ENCODE measurements at regions not wholly inside any gene's neighbourhood (a gene's known extent, or its start where the extent isn't known, plus 50 kb on each side); places are given as distances from the start of the nearest gene placed in this dataset.

- Histone ChIP-seq H3K9me3 (ENCODE audit: severe bottlenecking) (no peaks in the 10 kb centered on the region), H3K4me1 (ENCODE audit: insufficient read depth, poor library complexity, severe bottlenecking) (peaks cover 13% of the 10 kb centered on the region), H3K36me3 (ENCODE audit: low read depth) (no peaks in the 10 kb centered on the region), H3K4me3 (ENCODE audit: severe bottlenecking) (no peak overlapping the region), H3K27me3 (ENCODE audit: insufficient read depth, poor library complexity, severe bottlenecking) (no peaks in the 10 kb centered on the region), H3K27ac (ENCODE audit: poor library complexity, severe bottlenecking) (no peak overlapping the region)
- DNase-seq (ENCODE audit: low spot score): no peak
- TF ChIP-seq, protein P1, sequence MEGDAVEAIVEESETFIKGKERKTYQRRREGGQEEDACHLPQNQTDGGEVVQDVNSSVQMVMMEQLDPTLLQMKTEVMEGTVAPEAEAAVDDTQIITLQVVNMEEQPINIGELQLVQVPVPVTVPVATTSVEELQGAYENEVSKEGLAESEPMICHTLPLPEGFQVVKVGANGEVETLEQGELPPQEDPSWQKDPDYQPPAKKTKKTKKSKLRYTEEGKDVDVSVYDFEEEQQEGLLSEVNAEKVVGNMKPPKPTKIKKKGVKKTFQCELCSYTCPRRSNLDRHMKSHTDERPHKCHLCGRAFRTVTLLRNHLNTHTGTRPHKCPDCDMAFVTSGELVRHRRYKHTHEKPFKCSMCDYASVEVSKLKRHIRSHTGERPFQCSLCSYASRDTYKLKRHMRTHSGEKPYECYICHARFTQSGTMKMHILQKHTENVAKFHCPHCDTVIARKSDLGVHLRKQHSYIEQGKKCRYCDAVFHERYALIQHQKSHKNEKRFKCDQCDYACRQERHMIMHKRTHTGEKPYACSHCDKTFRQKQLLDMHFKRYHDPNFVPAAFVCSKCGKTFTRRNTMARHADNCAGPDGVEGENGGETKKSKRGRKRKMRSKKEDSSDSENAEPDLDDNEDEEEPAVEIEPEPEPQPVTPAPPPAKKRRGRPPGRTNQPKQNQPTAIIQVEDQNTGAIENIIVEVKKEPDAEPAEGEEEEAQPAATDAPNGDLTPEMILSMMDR (IDR thresholded peaks at IDR 0.05; ENCODE audit: poor library complexity, severe bottlenecking): no peak
- no peak for ATAC-seq (ENCODE audit: low read depth)
Measured at GRCh38 chr10:78945838-78946237, 122.9 kb upstream of the ZMIZ1 start.

DNA sequence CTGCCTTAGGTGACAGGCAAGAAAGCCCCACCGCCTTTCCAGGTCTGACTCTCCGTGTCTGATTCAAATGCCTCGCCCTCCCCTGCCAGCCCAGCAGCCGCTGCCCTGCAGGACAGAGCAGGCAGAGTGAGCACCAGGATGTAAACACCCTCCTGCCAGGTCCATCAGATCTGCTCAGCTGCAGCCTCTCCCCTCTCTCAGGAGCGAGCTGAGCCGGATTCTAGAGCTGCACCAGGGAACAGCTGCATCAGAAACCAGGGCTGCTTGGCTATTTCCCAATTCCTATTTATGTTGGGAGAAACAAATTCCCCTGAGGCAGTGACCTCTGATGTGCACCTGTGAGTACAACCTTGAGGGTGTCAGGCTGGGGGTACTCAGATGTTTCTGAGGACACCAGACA, 121.5 kb upstream of the ZMIZ1 start:
- Histone ChIP-seq H3K27me3 (ENCODE audit: insufficient read depth, poor library complexity, severe bottlenecking) (no peaks in the 10 kb centered on the region), H3K9me3 (ENCODE audit: severe bottlenecking) (no peaks in the 10 kb centered on the region), H3K27ac (ENCODE audit: poor library complexity, severe bottlenecking) (no peak overlapping the region), H3K4me1 (ENCODE audit: insufficient read depth, poor library complexity, severe bottlenecking) (peaks cover 21% of the 10 kb centered on the region), H3K4me3 (ENCODE audit: severe bottlenecking) (no peak overlapping the region), H3K36me3 (ENCODE audit: low read depth) (no peaks in the 10 kb centered on the region)
- DNase-seq (ENCODE audit: low spot score) (no peak), ATAC-seq (ENCODE audit: low read depth) (peak; percentile 46)
- TF ChIP-seq, protein P1 (IDR thresholded peaks at IDR 0.05; ENCODE audit: poor library complexity, severe bottlenecking): no peak

- Histone ChIP-seq H3K27ac (ENCODE audit: poor library complexity, severe bottlenecking) (no peak overlapping the region), H3K36me3 (ENCODE audit: low read depth) (no peaks in the 10 kb centered on the region), H3K27me3 (ENCODE audit: insufficient read depth, poor library complexity, severe bottlenecking) (no peaks in the 10 kb centered on the region), H3K9me3 (ENCODE audit: severe bottlenecking) (no peaks in the 10 kb centered on the region), H3K4me1 (ENCODE audit: insufficient read depth, poor library complexity, severe bottlenecking) (peaks cover 21% of the 10 kb centered on the region), H3K4me3 (ENCODE audit: severe bottlenecking) (no peak overlapping the region)
- ATAC-seq (ENCODE audit: low read depth) (no peak), DNase-seq (ENCODE audit: low spot score) (no peak)
- TF ChIP-seq, protein P1 (IDR thresholded peaks at IDR 0.05; ENCODE audit: poor library complexity, severe bottlenecking): no peak
Measured at GRCh38 chr10:78947733-78948132, 121.0 kb upstream of the ZMIZ1 start.

- Histone ChIP-seq H3K27me3 (ENCODE audit: insufficient read depth, poor library complexity, severe bottlenecking) (no peaks in the 10 kb centered on the region), H3K4me1 (ENCODE audit: insufficient read depth, poor library complexity, severe bottlenecking) (peaks cover 21% of the 10 kb centered on the region), H3K27ac (ENCODE audit: poor library complexity, severe bottlenecking) (no peak overlapping the region), H3K36me3 (ENCODE audit: low read depth) (no peaks in the 10 kb centered on the region), H3K4me3 (ENCODE audit: severe bottlenecking) (no peak overlapping the region), H3K9me3 (ENCODE audit: severe bottlenecking) (no peaks in the 10 kb centered on the region)
- ATAC-seq (ENCODE audit: low read depth) (peak; percentile 62), DNase-seq (ENCODE audit: low spot score) (no peak)
- TF ChIP-seq, protein P1 (IDR thresholded peaks at IDR 0.05; ENCODE audit: poor library complexity, severe bottlenecking): no peak
Measured at GRCh38 chr10:78948621-78949030, 120.1 kb upstream of the ZMIZ1 start.

DNA sequence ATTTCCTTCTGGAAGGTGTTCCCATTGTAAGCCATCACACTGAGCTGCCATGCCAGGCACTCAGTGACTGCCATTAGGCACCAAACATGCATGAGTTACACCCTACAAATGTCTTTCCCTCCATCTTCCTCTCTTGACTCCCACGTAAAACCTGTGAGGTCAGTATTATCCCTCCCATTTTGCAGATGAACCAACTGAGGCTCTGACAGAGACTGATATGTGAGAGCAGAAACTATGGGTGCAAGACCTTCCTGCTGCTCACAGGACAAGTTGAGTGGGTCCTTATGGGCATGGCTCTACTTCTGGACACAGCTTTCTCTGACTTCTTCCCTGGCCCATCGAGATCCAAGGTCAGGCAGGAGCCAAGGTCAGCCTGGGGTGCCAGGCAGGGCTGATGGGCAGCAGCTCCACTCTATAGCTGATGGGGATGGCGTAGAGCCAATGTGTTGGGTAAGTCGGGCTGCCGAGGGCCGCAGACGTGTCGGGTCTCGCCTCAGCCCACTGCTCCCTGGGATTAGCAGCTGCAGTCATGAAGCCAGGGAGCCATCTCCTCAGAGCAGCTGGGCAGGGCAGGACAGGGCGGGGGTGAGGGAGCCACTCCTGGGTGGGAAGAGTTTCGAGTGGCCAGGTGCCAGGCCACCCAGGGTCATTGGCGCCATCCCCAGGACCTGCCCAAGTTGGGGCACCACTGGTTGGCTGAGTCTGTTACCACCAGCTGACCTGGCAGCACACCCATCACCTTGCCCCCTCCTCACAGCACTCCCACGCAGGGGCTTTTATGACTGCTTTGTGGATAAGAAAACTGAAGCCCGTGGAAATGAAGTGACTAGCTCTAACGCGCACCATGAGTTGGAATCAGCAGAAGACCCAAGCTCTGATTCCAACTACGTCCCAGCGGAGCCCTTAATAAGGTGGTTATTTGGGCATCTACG, 117.8 kb upstream of the ZMIZ1 start:
- peaks cover 21% of the 10 kb centered on the region for H3K4me1 ChIP-seq (ENCODE audit: insufficient read depth, poor library complexity, severe bottlenecking)
- TF ChIP-seq, protein P1 (IDR thresholded peaks at IDR 0.05; ENCODE audit: poor library complexity, severe bottlenecking): no peak
- no peaks in the 10 kb centered on the region for H3K27me3 ChIP-seq (ENCODE audit: insufficient read depth, poor library complexity, severe bottlenecking)
- DNase-seq (ENCODE audit: low spot score) (peak; percentile 91), ATAC-seq (ENCODE audit: low read depth) (peak; percentile 82)
- no peaks in the 10 kb centered on the region for H3K9me3 ChIP-seq (ENCODE audit: severe bottlenecking)
- H3K4me3 ChIP-seq (ENCODE audit: severe bottlenecking): no peak overlapping the region
- no peak overlapping the region for H3K27ac ChIP-seq (ENCODE audit: poor library complexity, severe bottlenecking)
- H3K36me3 ChIP-seq (ENCODE audit: low read depth): no peaks in the 10 kb centered on the region
